Liver (tissue), 8 donors: ENCODE measurements at regions not wholly inside any gene's neighbourhood (a gene's known extent, or its start where the extent isn't known, plus 50 kb on each side); places are given as distances from the start of the nearest gene placed in this dataset.

Source experiments
- DNase-seq: peaks from one replicate; pipeline ENCODE4 v3.0.0-alpha.2; 2017; ENCODE audit warnings: low spot score
- H3K27ac ChIP-seq, 2 donors: one replicate each; pipeline ENCODE4 v1.7.0; 2013; ENCODE audit warnings: inconsistent platforms in 2 of 2, low read length in 2 of 2, control low read depth in 1 of 2, low read depth in 1 of 2, mild to moderate bottlenecking in 1 of 2
- H3K27me3 ChIP-seq, 4 donors: one replicate each; pipeline versions ENCODE4 v1.6.1 to v1.7.0; 2013; ENCODE audit warnings: low read length in 3 of 4, inconsistent platforms in 1 of 4, mild to moderate bottlenecking in 1 of 4, moderate library complexity in 1 of 4; ENCODE audit not compliant: control insufficient read depth in 4 of 4, insufficient read depth in 4 of 4
- H3K36me3 ChIP-seq, 4 donors: one replicate each; pipeline versions ENCODE4 v1.6.1 to v1.7.0; 2013; ENCODE audit warnings: low read length in 3 of 4, mild to moderate bottlenecking in 3 of 4, low read depth in 1 of 4, moderate library complexity in 1 of 4; ENCODE audit not compliant: control insufficient read depth in 4 of 4, insufficient read depth in 3 of 4
- H3K4me1 ChIP-seq, 4 donors: one replicate each; pipeline versions ENCODE4 v1.6.1 to v1.7.0; 2013; ENCODE audit warnings: low read length in 3 of 4, mild to moderate bottlenecking in 3 of 4, moderate library complexity in 1 of 4; ENCODE audit not compliant: control insufficient read depth in 4 of 4, insufficient read depth in 4 of 4
- H3K4me3 ChIP-seq, 3 donors: one replicate each; pipeline versions ENCODE4 v1.6.1 to v1.7.0; 2013; ENCODE audit warnings: low read length in 3 of 3, control low read depth in 1 of 3, low read depth in 1 of 3, mild to moderate bottlenecking in 1 of 3
- H3K9ac ChIP-seq, 2 donors: one replicate each; pipeline ENCODE4 v1.7.0; 2013; ENCODE audit warnings: low read length in 2 of 2, mild to moderate bottlenecking in 2 of 2, moderate library complexity in 2 of 2, control low read depth in 1 of 2, low read depth in 1 of 2
- H3K9me3 ChIP-seq, 4 donors: one replicate each; pipeline versions ENCODE4 v1.6.1 to v1.7.0; 2013; ENCODE audit warnings: low read length in 3 of 4; ENCODE audit not compliant: control insufficient read depth in 4 of 4
- CTCF ChIP-seq: fragments of 150-350 bp; IDR thresholded peaks from 2 replicates; pipeline ENCODE4 v1.5.1; 2017; ENCODE audit warnings: improper control_type of control experiment, low read depth, low read length; ENCODE audit not compliant: missing input control
- EGR1 ChIP-seq, 2 donors: IDR thresholded peaks; 2 replicates each; pipeline ENCODE4 v1.6.1; 2016 to 2018; ENCODE audit warnings: antibody characterized with exemption in 2 of 2, low read depth in 2 of 2
- FOXA2 ChIP-seq: IDR thresholded peaks from 2 replicates; pipeline ENCODE4 v1.6.1; 2016; ENCODE audit warnings: antibody characterized with exemption
- GABPA ChIP-seq, 2 donors: IDR thresholded peaks in 1 of 2; conservative IDR thresholded peaks in 1 of 2; 2 replicates each; pipeline ENCODE4 v1.6.1; 2016; ENCODE audit warnings: antibody characterized with exemption in 2 of 2, mild to moderate bottlenecking in 1 of 2, moderate library complexity in 1 of 2
- HNF4A ChIP-seq, 2 donors: conservative IDR thresholded peaks; 2 replicates each; pipeline ENCODE4 v1.6.1; 2016; ENCODE audit warnings: antibody characterized with exemption in 2 of 2, mild to moderate bottlenecking in 2 of 2
- HNF4G ChIP-seq: IDR thresholded peaks from 2 replicates; pipeline ENCODE4 v1.6.1; 2016; ENCODE audit warnings: antibody characterized with exemption
- JUND ChIP-seq, 2 donors: IDR thresholded peaks; 2 replicates each; pipeline ENCODE4 v1.6.1; 2016; ENCODE audit warnings: antibody characterized with exemption in 2 of 2
- RAD21 ChIP-seq, 2 donors: IDR thresholded peaks; 2 replicates each; pipeline ENCODE4 v1.6.1; 2016; ENCODE audit warnings: antibody characterized with exemption in 2 of 2, mild to moderate bottlenecking in 2 of 2
- REST ChIP-seq: IDR thresholded peaks from 2 replicates; pipeline ENCODE4 v1.6.1; 2016; ENCODE audit warnings: antibody characterized with exemption, mild to moderate bottlenecking
- RXRA ChIP-seq, 2 donors: IDR thresholded peaks; 2 replicates each; pipeline ENCODE4 v1.6.1; 2017 to 2018; ENCODE audit warnings: antibody characterized with exemption in 2 of 2, mild to moderate bottlenecking in 1 of 2
- TAF1 ChIP-seq: conservative IDR thresholded peaks from 2 replicates; pipeline ENCODE4 v1.6.1; 2016; ENCODE audit warnings: antibody characterized with exemption, mild to moderate bottlenecking
- YY1 ChIP-seq: IDR thresholded peaks from 2 replicates; pipeline ENCODE4 v1.6.1; 2016; ENCODE audit warnings: antibody characterized with exemption, mild to moderate bottlenecking
- ZBTB33 ChIP-seq: IDR thresholded peaks from 2 replicates; pipeline ENCODE4 v1.6.1; 2016; ENCODE audit warnings: antibody characterized with exemption
- WGBS: extraction: QIAGEN DNeasy Blood & Tissue Kit; methylation state at CpG from one replicate; pipeline ENCODE4 v1.1.7; 2013; 5-methylcytosine and 5-hydroxymethylcytosine counted together
- donor health status: healthy.
- donor health status: healthy.
- donor health status: healthy.
- donor health status: healthy.
- donor health status: healthy.

DNA sequence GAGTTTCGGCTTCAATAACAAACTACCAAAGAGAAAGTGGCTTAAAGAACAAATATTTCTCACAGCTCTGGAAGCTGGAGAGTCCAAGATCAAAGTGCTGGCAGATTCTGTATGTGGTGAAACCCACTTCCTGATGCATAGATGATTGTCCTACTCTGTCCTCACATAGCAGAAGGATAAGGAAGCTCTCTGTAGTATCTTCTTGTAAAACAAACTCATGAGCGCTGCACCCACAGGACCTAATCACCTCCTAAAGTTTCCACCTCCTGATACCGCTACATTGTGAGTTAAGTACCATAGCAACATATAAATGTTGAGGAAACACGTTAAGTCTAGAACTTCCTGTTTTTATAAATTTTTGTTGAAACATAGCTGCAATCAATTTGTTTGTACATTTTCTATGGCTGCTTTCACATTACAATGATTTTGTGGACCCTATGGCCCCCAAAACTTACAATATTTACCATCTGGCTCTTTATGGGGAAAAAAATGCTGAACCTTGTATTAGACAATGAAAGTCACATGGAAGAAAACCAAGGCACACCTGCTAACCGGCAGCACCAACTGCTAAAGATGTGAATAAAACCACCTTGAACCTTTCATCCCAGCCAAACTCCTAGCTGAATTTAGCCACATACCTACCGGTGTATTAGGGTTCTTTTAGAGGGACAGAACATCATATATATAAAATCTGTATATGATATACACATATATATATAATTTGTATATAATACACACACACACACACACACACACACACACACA, 1423.4 kb downstream of the NCAM2 start:
- Histone ChIP-seq H3K4me3 (no peak overlapping the region), H3K4me1 (no peaks in the 10 kb centered on the region), H3K9ac (no peak overlapping the region), H3K27me3 (no peaks in the 10 kb centered on the region), H3K36me3 (no peaks in the 10 kb centered on the region), H3K9me3 (no peaks in the 10 kb centered on the region), H3K27ac (no peak overlapping the region)
- DNase-seq: no peak
- TF ChIP-seq HNF4A (conservative IDR thresholded peaks at IDR 0.05): no peak
- TF ChIP-seq RXRA (IDR thresholded peaks at IDR 0.05): no peak
- no peak for TF ChIP-seq HNF4G
- no peak for TF ChIP-seq TAF1
- TF ChIP-seq FOXA2: no peak
- TF ChIP-seq ZBTB33: no peak
- TF ChIP-seq GABPA (IDR thresholded peaks at IDR 0.05 in 1 of 2, conservative IDR thresholded peaks at IDR 0.05 in 1 of 2): no peak
- TF ChIP-seq YY1: no peak
- no peak for TF ChIP-seq EGR1 (IDR thresholded peaks at IDR 0.05; ENCODE audit: low read depth in 2 of 2)
- TF ChIP-seq REST: no peak
- WGBS: 84% methylated on average over 6 of the region's 6 CpGs

- H3K9ac ChIP-seq: no peak overlapping the region
- H3K27me3 ChIP-seq: no peaks in the 10 kb centered on the region
- no peaks in the 10 kb centered on the region for H3K9me3 ChIP-seq
- H3K36me3 ChIP-seq: no peaks in the 10 kb centered on the region
- no peak overlapping the region for H3K4me3 ChIP-seq
- H3K27ac ChIP-seq: no peak overlapping the region
- TF ChIP-seq RAD21 (IDR thresholded peaks at IDR 0.05) (no peak), RXRA (IDR thresholded peaks at IDR 0.05) (no peak)
- no peaks in the 10 kb centered on the region for H3K4me1 ChIP-seq
- WGBS: 86% methylated on average over 8 of the region's 8 CpGs
- DNase-seq: no peak
Measured at GRCh38 chr21:22438428-22439086, 1440.3 kb downstream of the NCAM2 start.

DNA sequence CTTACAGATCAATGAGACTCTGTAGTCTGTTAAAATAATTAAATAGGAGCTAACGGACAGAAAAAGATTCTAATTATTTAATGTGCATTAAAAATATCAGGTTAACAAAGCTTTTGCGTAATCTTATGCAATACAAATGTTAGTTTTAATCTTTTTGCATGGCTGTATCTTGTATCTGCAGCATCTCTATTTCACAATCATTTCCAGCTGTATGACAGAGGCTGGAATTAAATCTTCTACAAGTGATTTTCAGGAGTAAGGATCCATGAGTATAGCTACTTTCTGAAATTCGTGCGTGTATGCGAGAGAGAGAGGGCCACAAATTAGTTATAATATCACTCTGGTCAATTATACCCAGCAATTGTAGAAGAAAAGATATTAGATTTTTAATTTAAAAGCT, 1446.8 kb downstream of the NCAM2 start:
- WGBS: 71% methylated on average over 5 of the region's 5 CpGs
- no peak overlapping the region for H3K27ac ChIP-seq
- H3K27me3 ChIP-seq: no peaks in the 10 kb centered on the region
- no peak for DNase-seq
- TF ChIP-seq JUND (IDR thresholded peaks at IDR 0.05): no peak
- TF ChIP-seq CTCF: no peak
- no peak for TF ChIP-seq REST
- no peak for TF ChIP-seq GABPA (IDR thresholded peaks at IDR 0.05 in 1 of 2, conservative IDR thresholded peaks at IDR 0.05 in 1 of 2)
- H3K4me1 ChIP-seq: no peaks in the 10 kb centered on the region
- no peaks in the 10 kb centered on the region for H3K36me3 ChIP-seq
- H3K9ac ChIP-seq: no peak overlapping the region
- H3K9me3 ChIP-seq: no peaks in the 10 kb centered on the region
- no peak overlapping the region for H3K4me3 ChIP-seq
